ENCODE measurements at regions not wholly inside any gene's neighbourhood (a gene's known extent, or its start where the extent isn't known, plus 50 kb on each side); places are given as distances from the start of the nearest gene placed in this dataset.
"Not testable (repeated sequence)": the region's sequence is repeated elsewhere in the genome, so short reads cannot be mapped to it uniquely, and the experiment has no call there.

DNA sequence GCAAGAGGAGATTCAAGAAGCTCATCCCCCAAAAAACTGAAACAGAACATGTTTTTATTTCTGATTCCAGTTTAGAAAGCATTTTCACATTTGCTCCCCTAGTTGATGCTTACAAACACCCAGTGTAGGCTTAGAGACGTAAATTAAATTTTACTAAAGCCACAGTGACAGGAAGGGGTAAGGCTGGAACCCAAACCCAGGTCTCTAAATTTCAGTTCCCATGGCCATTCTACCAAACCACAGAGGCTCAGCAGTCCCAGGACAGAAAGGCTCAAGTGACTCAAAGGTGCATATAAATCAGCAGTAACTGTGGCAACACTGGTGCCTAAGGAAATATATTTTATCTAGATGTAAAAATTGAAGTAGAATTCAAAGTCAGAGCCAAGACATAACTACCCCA is 128.7 kb downstream of the CEP120 start:
- no peak for DNase-seq

DNA sequence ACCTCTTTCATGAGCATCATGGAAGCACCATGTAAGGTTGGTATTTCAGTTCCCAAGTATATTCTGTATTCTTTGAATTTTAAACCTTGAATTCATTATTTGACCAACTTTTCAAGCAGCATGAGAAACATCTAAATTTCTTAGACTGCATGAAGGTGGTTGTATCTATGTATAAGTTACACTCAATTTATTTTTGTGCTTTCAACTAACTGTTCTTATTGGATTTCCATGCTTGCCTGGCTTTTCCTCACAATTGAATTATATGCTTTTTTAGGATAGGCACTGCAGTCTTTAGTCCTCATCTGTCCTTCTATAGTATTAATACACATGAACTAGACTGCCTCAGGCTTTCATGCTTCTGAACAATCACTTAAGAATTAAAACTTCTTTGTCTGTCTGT is 134.0 kb downstream of the CEP120 start:
- DNase-seq, result no peak

DNA sequence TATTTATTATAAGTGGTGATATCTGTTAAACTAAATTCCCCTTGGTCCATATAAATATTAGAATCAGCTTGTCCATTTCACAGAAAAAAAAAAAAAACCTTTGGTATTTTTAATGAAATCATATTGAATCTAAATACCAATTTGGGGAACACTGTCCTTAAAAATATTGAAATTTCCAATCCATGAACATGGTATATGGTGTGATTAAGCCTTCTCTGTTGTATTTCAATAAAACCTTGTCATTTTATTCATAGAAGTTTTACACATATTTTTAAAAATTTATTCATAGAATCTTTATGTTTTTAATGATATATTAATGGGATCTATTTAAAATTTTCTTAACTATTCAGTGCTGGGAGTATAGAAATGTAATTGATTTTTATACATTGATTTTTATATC is 135.3 kb downstream of the CEP120 start:
- DNase-seq, result no peak

GRCh38 chr5:123286891-123287290 is 136.3 kb downstream of the CEP120 start:
- no peak for DNase-seq

DNA sequence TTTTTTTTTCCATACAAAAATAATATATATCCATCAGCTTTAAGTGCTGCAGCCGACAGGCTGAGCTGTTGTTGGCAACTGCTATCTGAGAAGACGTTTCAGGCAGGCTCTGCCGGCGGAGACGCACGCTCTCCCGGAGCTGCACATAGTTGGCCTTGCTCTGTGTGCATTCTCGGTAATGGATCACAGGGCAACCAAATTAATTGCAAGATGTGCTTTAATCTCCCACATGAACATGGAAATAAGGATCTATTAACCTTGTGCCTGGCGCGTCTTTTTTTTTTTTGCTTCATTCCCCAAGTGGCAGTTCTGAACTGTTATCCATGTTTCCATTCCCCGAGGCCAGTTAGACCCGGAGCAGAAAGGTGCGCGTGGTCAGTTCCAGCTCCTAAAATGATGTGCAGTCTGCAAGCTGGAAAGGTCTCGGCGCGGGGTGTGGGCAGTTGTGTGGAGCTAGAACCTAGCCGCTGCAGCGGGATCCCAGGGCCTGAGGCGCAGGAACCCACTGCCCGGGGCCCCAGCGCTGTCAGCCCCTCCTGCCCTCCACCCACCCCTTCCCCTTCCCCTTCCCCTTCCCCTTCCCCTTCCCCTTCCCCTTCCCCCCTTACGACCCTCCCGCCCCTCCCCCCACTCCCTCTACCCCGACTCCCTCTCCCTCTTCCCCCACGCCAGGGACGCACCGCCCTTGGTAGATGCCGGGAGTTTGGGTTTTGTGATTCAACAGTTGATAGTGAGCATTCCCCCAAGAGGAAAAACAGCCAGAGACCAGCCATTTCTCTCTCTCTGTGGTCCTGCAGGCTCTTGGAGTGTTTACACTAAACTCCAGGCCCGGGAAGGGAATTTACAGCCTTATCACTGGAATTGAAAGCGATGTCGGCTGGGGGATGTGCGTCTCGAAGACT is 137.8 kb downstream of the CEP120 start:
- DNase-seq, result peak; percentile 71

GRCh38 chr5:123283499-123283898 is 139.7 kb downstream of the CEP120 start:
- DNase-seq, result no peak

DNA sequence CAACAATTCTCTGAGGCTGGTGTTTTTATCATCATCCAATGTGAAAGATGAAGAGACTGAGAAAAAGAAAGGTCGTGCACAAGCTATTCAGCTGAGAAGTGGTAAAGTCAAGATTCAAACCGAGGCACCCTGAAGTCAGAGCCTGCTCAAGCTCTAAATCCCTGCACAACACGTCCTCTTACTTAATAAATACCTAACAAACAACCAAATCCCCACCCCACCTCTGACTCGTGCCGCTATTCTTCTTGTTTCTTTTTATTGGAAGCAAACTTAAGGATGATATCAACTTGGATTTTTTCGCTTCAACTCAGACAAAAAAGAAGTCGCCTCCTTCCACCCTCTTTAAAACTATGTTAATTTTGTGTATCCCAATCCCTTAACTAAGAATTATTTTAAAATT is 140.2 kb downstream of the CEP120 start:
- DNase-seq, result no peak

DNA sequence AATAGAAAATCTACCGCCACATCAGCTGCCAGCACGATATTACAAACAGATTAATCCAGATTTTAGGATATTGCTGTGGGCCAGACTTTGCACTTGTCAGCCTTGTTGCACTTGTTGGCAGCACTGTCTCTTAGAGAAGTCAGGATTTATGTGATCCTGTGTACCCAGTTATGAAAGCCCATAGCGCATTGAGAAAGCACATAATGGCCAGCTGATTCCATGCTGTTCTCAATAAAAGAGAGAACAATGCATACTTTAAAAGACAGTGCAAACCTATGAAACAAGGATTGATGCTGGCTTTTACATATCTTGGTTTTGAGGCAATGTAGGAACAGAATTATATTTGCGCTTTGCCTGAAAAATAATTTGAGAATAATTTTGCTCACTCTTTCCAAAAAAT is 140.8 kb downstream of the CEP120 start:
- no peak for DNase-seq

GRCh38 chr5:123280854-123281253 is 142.3 kb downstream of the CEP120 start:
- DNase-seq, result not testable (repeated sequence)

DNA sequence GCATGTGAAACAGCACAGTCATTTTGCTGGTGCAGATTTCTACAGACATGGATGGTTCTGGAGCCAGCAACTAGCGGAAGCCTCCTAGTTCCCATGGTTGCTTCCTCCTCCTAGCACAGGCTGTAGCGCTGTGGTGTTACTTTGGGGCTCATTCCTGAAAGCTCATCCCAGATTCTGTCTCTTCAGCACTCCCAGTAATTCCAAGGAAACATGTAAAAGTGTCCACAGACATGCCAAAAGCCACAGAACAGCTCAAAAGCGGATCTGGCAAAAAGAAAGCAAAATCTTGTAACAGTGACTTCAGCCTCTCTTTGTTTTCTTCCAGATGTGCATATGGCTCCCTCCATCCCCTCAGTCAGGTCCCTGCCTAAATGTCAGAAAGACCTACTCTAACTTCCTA is 144.1 kb downstream of the CEP120 start:
- no peak for DNase-seq

GRCh38 chr5:123278284-123278683 is 144.9 kb downstream of the CEP120 start:
- DNase-seq, result peak; percentile 76

GRCh38 chr5:123273984-123274383 is 149.2 kb downstream of the CEP120 start:
- DNase-seq, result no peak

DNA sequence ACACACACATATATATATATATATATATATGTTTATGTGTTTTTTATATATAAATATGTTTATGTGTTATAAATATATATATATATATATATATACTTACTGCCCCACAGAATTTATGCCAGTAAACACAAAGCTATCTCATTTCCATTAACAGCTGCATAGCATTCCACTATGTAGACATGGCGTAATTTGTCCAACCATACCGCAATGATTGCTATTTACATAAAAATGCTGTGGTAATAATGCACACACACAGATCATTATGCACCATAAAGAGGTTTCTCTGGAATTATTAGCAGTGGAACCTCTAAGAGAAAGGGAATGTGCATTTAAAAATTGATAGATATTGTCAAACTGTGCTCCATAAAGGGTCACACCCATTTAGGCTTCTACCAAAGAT is 150.1 kb downstream of the CEP120 start:
- no peak for DNase-seq

DNA sequence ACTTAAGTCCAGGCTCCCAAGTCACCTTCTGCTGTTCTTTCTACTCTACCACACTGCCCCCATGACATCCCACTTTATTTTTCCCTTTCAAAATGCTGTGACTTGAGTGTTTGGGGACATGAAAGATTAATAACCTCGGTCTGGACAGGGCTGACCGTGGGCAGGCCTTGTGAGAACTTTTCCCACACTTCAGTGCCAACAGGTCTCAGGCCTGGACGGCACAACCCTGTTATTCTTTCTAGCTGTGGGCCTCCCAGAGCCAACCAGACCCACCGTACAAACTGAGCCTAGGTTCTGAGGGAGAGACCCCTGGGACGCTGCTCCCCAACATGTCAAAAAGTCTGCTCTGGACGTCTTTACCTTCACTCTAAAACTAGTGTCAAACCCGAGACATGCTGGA is 153.4 kb downstream of the CEP120 start:
- DNase-seq, result no peak

GRCh38 chr5:123269436-123269835 is 153.8 kb downstream of the CEP120 start:
- DNase-seq, result no peak

- DNase-seq, result no peak
Observed at GRCh38 chr5:123266365-123266764, 156.8 kb downstream of the CEP120 start.

DNA sequence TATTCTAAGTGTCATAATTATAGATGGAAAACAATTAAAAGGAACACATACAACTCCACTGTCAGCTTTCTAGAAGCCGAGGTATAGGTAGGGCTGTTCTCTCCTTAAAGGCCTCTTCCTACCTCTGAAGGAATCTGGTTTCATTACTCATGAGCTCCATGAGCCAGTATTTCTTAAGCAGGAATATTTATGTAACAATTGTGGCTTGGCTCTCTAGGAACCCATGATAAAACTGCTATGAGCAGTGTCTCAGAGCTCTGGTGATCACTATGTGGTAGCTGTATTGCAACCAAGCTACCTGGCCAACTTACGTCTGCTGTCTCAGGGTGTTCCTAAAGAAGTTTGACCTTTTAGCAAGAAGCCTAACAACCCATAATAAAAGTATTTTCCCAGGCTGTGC is 157.7 kb downstream of the CEP120 start:
- DNase-seq, result no peak

- DNase-seq, result no peak
Observed at GRCh38 chr5:123264394-123264793, 158.8 kb downstream of the CEP120 start.

- DNase-seq, result no peak
Observed at GRCh38 chr5:123263859-123264258, 159.3 kb downstream of the CEP120 start.

DNA sequence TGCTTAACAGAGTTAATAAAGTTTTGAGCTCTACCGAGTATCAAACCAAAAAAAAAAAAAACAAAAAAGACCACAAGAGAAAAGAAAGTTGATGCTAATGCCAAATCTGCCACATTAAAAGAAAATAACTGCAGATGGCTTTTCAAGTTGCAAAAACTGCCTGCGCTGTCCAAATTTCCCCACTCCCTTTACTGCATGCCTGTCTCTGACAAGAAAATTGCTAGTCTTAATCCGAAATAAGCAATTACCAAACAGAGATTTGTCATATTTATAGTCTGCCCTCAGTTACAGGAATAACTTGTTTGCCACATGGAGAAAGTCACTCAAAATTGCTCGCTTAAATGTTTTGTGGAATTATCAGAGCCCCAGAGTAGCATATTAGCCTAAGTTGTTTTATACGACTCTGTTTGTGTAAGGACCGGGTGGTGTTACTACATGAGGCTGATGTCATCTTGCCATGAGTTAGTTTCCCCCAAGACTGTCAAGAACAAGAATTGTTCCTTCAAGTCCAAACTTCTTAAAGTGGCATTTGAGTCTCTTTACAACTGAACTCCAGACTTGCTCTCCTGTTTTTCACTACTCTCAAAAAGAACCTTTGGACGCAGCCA is 160.9 kb downstream of the CEP120 start:
- no peak for DNase-seq

DNA sequence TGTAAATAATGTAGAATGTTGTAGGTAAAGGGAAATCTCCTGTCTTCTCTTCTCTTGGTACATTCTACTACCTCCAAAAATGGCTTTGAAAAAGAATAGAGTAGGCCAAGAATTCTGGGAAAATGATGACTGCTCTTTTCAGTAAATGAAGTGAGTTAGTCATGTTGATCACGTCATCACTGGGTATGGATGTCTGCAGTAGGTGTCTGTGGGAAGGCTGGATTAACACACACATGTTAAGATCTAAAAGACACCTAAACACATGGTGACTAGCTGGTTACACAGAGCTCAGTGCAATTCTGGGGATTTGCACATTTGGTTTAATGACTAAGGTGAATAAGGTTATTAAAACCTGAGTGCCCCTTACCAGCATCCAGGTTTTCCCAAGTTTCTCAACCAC is 161.5 kb downstream of the CEP120 start:
- no peak for DNase-seq

DNA sequence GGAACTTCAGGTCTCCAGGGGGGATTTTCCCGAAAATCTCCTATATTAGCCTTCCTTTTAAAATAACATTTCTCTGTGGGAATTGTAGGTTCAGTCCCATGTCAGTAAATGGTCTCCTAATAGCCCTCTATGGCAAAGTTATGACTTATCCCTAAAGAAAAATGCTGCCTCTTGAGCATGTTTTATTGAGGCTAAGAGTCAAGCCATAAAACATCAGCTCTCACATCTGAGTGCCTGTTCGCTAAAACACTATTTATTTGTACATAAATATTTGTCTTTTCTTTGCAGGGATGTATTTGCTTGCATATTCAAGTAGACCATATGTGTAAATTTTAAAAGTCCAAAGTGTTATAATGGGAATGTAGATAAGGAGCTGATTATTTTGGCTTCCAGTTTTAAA is 160.4 kb downstream of the PRDM6 start:
- DNase-seq, result no peak

- DNase-seq, result no peak
Observed at GRCh38 chr5:123245689-123246088, 156.6 kb downstream of the PRDM6 start.

DNA sequence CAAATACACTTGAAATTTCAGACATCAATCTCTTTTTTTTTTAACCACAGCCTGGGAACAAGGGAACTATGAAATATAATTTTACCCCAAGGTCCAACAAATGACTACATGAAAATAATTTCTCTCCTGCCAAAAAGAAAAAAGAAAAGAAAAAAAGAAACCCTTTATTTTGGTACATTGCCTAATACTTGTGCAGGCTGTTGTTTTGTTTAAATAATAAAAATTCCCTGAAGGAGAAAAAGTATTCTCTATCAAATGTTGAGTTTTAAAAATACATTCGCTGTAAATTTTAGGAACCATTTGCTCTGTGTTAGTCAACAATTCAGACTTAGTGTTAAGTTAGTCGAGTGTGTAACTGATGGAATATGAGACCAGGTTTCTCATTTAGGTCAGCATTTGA is 155.4 kb downstream of the PRDM6 start:
- DNase-seq, result no peak

Measured in DMS53 (cell line).